NCI-H1417 (cell line): ENCODE measurements at regions not wholly inside any gene's neighbourhood (a gene's known extent, or its start where the extent isn't known, plus 50 kb on each side); places are given as distances from the start of the nearest gene placed in this dataset.
"Not testable (repeated sequence)": the region's sequence is repeated elsewhere in the genome, so short reads cannot be mapped to it uniquely, and the experiment has no call there.

ENCODE experiments used
- DNase-seq, 3 experiments: peaks; one replicate each; lab custom pipeline; 2025; lab: John Stamatoyannopoulos, UW

DNA sequence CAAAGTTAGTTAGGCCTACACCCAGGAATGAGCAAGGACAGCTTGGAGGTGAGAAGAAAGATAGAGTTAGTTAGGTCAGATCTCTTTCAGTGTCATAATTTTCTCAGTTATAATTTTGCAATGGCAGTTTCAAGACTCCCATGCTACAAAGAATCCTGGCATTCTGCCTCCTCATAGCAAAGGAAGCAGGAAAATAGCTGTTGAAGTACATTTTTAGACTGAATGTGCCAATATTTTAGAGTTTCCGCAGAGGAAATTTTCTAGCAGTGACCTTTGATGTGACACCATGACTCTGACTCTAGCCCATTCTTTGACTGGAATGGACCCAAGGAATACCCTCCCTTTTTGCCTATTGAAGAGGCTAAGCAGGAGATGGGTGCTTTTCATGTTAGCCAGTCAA is 371.7 kb downstream of the PIK3C3 start:
- no peak for DNase-seq

GRCh38 chr18:42328931-42329330 is 373.9 kb downstream of the PIK3C3 start:
- no peak for DNase-seq

- DNase-seq: no peak
Observed at GRCh38 chr18:42330296-42330695, 375.3 kb downstream of the PIK3C3 start.

- no peak for DNase-seq
Observed at GRCh38 chr18:42333558-42333957, 378.5 kb downstream of the PIK3C3 start.

- no peak for DNase-seq
Observed at GRCh38 chr18:42334931-42335330, 379.9 kb downstream of the PIK3C3 start.

DNA sequence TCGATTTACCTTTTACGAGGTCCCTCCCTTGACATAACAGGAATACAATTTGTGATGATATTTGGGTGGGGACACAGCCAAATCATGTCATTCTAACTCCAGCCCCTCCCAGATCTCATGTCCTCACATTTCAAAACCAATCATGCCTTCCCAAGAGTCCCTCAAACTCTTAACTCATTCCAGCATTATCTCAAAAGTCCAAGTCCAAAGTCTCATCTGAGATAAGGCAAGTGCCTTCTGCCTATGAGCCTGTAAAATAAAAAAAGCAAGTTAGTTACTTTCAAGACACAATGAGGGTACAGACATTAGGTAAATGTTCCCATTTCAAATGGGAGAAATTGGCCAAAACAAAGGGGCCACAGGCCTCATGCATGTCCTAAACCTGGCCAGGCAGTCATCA is 381.1 kb downstream of the PIK3C3 start:
- DNase-seq: no peak

GRCh38 chr18:42337337-42337736 is 382.3 kb downstream of the PIK3C3 start:
- DNase-seq: not testable (repeated sequence)

GRCh38 chr18:42338683-42339082 is 383.6 kb downstream of the PIK3C3 start:
- peak in 1 of 3 experiments; percentile 25 for DNase-seq

GRCh38 chr18:42339372-42339771 is 384.3 kb downstream of the PIK3C3 start:
- no peak for DNase-seq

GRCh38 chr18:42340423-42341009 is 385.5 kb downstream of the PIK3C3 start:
- no peak for DNase-seq

GRCh38 chr18:42341423-42341822 is 386.4 kb downstream of the PIK3C3 start:
- no peak for DNase-seq

GRCh38 chr18:42348722-42349121 is 393.7 kb downstream of the PIK3C3 start:
- DNase-seq: no peak

GRCh38 chr18:42351455-42351854 is 396.4 kb downstream of the PIK3C3 start:
- no peak for DNase-seq

- no peak for DNase-seq
Observed at GRCh38 chr18:42360716-42361115, 405.7 kb downstream of the PIK3C3 start.

- DNase-seq: no peak
Observed at GRCh38 chr18:42363446-42364441, 408.7 kb downstream of the PIK3C3 start.

- DNase-seq: no peak
Observed at GRCh38 chr18:42364766-42365165, 409.7 kb downstream of the PIK3C3 start.

DNA sequence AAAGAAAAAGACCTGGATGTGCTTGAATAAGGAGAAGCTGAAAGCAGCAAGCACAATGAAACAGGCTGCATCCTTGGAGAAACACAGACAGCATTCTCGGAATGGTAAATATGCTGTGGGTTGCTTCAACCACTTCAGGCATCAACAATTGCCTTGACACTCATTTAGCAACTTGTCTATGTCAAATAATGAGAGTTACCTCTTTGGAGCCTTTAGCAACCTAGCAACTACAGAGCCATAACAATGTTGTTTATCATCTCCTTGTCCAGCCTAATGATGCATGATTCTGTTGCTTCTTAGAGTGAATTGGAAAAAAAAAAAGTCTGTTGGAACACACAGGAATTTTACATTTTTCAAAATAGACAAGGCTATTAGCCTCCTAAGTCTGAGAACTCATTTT is 410.6 kb downstream of the PIK3C3 start:
- peak in 2 of 3 experiments; percentile 9 to 72 for DNase-seq

GRCh38 chr18:42373584-42373983 is 418.6 kb downstream of the PIK3C3 start:
- no peak for DNase-seq

- DNase-seq: no peak
Observed at GRCh38 chr18:42374961-42375360, 419.9 kb downstream of the PIK3C3 start.

DNA sequence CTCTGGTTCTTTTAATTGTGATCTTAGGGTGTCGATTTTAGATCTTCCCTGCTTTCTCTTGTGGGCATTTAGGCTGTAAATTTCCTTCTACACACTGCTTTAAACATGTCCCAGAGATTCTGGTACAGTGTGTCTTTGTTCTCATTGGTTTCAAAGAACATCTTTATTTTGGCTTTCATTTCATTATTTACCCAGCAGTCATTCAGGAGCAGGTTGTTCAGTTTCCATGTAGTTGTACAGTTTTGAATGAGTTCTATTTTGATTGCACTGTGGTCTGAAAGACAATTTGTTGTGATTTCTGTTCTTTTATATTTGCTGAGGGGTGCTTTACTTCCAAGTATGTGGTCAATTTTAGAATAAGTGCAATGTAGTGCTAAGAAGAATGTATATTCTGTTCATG is 423.8 kb downstream of the PIK3C3 start:
- DNase-seq: not testable (repeated sequence)

- DNase-seq: not testable (repeated sequence)
Observed at GRCh38 chr18:42381236-42381635, 426.2 kb downstream of the PIK3C3 start.

- DNase-seq: peak in 1 of 3 experiments; percentile 58
Observed at GRCh38 chr18:42392416-42392815, 437.4 kb downstream of the PIK3C3 start.

DNA sequence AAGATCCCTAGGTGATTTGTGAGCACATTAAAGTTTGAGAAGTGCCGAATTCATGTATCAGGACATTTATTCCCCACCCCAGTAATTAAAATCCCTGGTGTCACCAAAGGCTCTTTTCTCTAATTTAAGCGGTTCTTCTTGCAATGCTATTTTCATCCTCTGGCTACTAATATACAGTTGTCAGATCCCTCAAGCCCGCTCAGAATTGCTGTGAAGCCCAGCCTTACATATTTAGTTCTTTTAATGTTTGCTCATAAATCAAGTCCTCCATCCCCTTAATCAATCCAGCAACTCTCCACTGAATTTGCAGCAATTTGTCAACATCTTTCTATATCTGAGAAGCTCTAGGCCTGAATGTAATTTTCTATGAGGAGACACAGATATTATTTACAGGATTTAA is 437.9 kb downstream of the PIK3C3 start:
- DNase-seq: peak in 1 of 3 experiments; percentile 44
